ENCODE measurements at regions not wholly inside any gene's neighbourhood (a gene's known extent, or its start where the extent isn't known, plus 50 kb on each side); places are given as distances from the start of the nearest gene placed in this dataset.

GRCh38 chr10:64075604-64076003 lies 554.4 kb downstream of the REEP3 start:
- no peak for DNase-seq (ENCODE audit: low read depth in 2 of 2)

- DNase-seq (ENCODE audit: low read depth in 2 of 2): no peak
Observed at GRCh38 chr10:64076322-64076940, 555.2 kb downstream of the REEP3 start.

GRCh38 chr10:64079341-64079740 lies 558.1 kb downstream of the REEP3 start:
- no peak for DNase-seq (ENCODE audit: low read depth in 2 of 2)

DNA sequence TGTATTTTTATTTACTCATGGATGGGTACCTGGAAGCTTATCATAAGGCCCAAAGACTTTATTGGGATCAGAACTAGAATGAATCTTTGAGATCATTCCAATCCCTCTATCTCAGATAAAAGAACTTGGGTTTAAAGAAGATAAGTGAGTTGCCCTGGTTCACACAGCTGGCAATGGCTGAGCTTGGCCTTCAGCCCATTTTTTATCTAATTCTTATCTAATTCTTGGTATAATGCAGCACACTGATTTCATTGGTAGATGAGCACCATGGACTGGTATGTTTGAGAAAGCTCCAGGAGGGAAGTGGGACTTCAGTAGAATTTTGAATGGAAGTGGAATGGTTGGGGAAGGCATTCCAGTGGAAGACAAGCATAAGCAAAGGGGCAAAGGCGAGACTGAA lies 558.9 kb downstream of the REEP3 start:
- no peak for DNase-seq (ENCODE audit: low read depth in 2 of 2)

DNA sequence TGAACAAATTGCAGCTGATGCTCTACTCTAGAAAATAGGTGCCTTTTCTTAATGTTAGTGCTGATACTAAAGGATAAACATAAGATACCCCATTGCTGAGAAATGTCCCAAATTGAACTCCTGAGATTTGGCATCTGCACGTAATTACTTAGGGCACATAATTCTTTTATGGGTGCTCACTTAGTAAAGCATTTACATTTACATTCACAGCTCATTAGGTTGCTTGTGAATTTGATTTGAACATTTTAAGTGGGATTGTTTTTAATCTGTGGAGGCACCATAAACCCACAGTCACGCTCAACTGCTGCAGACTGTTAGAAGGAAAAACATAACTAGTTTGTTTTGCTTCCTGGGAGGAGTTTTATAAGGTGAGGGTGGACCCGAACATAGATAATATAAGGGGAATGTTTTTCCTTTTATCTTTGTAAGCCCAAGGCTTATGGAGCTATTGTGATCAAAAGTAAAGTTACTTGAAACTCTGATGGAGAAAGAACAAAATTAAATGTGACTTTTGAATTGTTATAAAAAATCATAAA lies 560.8 kb downstream of the REEP3 start:
- DNase-seq (ENCODE audit: low read depth in 2 of 2): no peak

GRCh38 chr10:64086083-64086767 lies 565.0 kb downstream of the REEP3 start:
- no peak for DNase-seq (ENCODE audit: low read depth in 2 of 2)

DNA sequence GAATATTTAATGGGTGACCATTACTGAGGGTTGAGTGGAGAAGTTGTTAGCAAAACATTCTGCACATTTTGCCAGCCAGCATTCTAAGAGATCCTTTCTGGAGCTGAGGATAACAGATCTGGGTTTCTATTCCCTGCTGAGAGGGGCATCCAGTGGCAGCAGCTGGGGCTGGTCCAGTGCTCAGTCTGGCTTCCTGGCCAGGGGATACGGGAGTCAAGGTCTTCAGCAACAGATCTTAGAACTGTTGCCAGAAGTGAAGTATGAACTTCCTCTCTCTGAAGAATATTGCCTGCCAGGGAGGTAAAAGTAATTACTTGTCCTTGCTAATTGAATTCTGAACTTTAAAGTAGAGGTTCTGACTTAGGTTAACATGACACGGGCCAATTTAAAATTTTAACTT lies 568.4 kb downstream of the REEP3 start:
- no peak for DNase-seq (ENCODE audit: low read depth in 2 of 2)

- no peak for DNase-seq (ENCODE audit: low read depth in 2 of 2)
Observed at GRCh38 chr10:64090865-64091264, 569.7 kb downstream of the REEP3 start.

DNA sequence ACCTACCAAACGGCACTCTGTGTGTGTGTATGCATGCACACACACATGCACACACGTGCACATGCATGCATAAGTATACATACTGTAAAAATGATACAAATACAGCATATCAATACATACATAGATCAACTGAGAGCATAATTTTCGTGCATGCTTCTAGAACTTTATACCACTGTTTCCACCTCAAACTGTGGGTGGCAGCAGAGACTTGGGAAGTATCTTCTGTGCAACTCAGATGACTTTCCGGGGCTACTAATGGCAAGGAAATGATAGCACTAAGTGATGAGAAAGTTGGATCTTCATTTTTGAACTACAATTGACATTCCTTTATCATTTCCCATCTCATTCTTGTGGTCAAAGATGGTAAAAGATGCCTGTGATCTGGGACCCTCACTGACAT lies 570.7 kb downstream of the REEP3 start:
- DNase-seq (ENCODE audit: low read depth in 2 of 2): no peak

GRCh38 chr10:64093304-64093703 lies 572.1 kb downstream of the REEP3 start:
- DNase-seq (ENCODE audit: low read depth in 2 of 2): no peak

GRCh38 chr10:64093946-64094535 lies 572.8 kb downstream of the REEP3 start:
- no peak for DNase-seq (ENCODE audit: low read depth in 2 of 2)

DNA sequence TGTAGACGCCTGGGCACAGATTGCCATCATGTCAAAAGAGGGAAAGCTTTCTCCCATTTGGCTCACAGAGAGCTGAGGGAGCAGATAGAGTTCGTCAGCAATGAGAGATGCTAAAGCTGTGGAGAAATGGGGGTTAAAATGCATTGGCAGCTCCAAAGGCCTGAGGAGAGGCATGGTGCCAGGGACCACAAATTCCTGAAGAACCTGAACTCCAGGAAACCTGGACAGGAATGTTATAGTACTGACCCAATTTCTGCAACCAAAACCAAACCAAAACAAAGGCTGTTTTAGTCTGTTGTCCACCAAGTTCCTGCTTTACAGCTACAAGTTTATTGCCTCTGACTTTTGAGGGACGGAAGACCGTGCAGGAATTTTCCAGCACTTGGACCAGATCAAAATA lies 575.7 kb downstream of the REEP3 start:
- no peak for DNase-seq (ENCODE audit: low read depth in 2 of 2)

- no peak for DNase-seq (ENCODE audit: low read depth in 2 of 2)
Observed at GRCh38 chr10:64097391-64098122, 576.4 kb downstream of the REEP3 start.

DNA sequence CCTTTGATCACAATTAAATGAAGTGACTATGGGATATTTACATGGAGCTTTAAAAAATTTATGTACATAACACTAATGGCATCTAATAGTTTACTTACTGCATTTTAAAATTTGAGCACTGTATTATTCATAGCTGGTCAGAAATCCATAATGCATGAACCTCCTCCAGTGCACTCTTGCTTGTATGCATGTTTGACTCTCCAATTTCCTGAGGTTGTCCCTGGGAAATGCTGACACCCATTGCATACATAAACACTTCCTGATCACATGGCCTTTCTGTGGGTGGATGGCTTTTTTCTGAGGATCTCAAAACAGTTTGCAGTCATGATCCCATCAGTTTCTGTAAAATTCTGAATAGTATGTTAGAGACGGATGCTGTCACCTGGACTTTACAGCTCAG lies 577.8 kb downstream of the REEP3 start:
- DNase-seq (ENCODE audit: low read depth in 2 of 2): no peak

DNA sequence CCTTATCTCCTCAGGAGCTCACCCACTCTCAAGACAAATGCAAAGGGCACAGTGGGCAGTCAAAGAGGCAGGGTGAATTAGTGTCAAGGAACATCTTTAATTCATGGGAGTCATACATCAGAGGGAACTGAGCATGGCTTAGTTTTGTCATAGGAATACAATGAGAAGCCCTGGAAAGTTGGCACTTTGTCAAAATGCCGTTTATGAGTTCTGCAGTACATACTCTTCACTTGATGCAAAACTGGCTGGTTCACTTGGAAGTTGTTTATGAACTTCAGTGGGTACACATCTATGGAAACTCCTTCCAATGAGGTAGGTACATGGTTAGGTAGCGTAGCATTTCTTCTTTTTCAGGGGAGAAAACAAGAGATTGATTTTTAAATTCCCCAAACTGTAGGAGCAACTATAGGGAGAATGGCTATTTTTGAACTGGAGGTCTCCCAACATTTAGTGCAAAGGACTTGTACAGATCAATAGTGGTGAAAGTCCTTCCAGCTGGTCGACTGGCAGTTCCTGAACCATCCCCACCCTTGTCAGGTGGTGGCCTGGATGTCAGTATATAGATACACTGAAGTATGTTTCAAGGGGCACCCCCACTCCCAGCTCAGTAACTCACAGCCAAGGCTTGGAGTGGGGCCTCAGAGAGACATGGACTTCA lies 580.5 kb downstream of the REEP3 start:
- DNase-seq (ENCODE audit: low read depth in 2 of 2): no peak

DNA sequence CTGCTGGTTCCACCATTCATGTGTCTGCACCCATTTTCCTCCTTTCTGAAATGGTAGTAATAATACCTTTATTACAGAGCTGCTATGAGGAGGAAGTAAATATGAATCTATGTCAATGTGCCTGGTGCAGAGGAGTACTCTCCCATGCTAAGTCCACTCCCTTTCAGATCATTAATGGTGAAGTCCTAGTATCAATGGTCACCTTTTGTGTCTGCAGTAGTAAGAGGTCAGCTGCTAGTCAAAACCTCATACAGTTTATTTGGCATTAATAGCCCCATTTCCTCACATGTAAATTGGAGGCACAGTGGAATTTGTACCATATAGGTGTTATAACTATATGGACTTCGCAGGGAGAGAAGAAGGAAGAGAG lies 581.0 kb downstream of the REEP3 start:
- no peak for DNase-seq (ENCODE audit: low read depth in 2 of 2)

DNA sequence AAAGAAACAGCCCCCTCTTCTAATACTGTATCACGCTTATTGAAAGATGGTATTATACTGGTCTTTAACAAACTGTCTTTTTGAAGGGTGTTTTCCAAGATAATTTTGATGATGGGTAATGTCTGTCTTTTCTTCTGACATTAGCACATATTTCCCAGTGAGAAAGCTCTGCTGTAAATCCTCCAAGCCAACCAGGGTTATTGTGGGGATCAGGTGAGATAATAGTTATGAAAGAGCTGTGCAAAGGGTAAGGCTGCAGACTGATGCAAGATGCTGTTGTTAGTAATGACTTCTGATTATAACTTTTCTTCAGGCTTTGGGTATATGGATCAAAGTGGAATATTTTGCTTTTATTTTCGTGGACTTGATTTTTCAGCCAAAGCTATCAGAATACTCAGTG lies 581.7 kb downstream of the REEP3 start:
- no peak for DNase-seq (ENCODE audit: low read depth in 2 of 2)

DNA sequence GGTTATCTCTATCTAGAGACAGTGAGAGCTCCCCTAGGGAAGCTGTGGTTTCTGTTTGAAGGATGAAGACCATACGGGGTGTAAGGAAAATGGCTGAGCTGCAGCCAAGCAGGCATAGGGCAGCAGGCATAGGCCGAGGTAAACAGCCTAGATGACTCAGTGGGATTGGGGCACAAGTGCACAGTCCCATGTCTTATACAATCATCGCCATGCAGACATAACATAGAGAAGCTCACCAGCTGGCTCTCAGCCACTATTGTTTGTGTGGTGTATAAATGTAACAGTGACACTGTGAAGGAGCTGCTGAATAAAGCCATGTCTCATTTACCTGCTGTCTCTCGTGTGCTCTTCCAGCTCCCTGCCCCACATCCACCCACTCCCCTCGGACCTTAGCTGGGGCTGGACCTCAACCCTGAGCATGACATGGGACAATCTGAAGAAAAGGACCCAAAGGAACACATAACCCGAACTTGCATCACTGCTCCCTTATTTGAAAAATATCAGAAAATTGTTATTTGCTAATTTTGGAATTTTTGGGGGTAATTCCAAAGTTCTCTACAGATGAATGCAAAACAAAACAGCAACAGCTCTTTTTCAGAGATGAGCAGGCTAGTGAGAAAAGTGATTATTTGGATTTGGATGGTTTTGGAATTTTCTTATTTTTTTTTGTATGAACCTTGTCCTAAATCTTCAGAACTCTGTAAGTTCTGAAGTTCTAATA lies 582.7 kb downstream of the REEP3 start:
- DNase-seq (ENCODE audit: low read depth in 2 of 2): no peak

DNA sequence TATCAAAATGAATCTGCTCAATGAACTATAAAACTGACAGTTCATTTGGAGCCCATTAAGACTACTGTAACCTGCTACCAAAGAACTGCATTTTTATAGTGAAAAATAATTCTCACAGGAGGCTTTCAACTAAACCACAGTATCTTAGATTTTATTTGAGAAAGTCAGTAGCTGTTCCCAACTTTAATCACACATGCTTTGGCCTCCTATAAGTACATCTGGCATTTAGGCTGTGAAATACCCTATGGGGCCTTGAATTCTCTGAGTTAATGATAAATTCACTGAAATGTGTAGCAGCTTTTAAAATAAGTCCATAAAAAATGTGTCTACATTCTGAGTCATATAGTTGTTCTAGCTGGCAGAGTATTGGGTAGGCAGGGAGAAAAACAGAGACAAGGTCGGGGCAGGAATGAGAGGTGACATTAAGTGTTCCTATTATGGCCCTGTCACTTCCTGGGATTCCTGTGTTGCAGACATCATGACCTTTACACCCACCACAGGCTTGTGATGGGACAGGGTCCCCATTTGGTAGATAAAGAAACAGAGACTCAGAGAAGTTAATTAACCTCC lies 588.8 kb downstream of the REEP3 start:
- DNase-seq (ENCODE audit: low read depth in 2 of 2): no peak

- no peak for DNase-seq (ENCODE audit: low read depth in 2 of 2)
Observed at GRCh38 chr10:64112701-64113355, 591.6 kb downstream of the REEP3 start.
